ENCODE measurements at regions not wholly inside any gene's neighbourhood (a gene's known extent, or its start where the extent isn't known, plus 50 kb on each side); places are given as distances from the start of the nearest gene placed in this dataset.

DNA sequence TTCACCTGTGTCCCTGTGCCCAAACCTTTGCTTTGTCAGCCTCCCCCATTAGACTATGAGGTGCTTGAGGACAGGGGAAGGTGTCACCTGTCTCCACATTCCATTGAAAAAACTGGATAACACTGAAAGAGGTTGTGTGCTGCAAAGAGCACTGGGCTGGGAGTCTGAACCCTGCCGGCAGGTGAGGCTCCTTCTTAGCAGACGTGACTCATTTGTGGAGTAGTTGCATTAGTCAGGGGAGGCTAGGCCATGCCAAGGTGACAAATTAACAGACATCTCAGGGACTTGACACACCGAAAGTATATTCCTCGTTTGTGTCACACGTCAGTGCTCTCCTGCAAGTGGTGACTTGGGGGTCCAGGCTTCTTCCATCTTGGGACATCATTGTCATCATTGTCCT, 95.9 kb upstream of the STX18 start:
- DNase-seq (ENCODE audit: low spot score) = no peak

GRCh38 chr4:4633431-4633830, 91.6 kb upstream of the STX18 start:
- DNase-seq (ENCODE audit: low spot score) = no peak

DNA sequence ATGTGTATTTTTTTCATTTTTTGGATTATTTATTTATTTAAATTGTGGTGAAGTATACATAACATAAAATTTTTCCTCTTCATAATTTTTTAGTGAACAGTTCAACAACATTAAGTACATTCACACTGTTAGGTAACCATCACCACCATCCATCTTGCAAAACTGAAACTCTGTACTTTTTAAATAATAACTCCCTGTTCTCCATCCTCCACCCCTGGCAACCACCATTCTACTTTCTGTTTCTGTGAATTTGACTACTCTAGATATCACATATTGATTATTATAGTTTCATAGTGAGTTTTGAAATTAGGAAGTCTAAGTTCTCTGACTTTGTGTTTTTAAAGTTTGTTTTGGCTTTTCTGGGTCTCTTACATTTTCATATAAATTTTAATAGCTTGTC, 89.3 kb upstream of the STX18 start:
- no peak for DNase-seq (ENCODE audit: low spot score)

GRCh38 chr4:4627906-4628305, 86.1 kb upstream of the STX18 start:
- DNase-seq (ENCODE audit: low spot score) = no peak

GRCh38 chr4:4627111-4627510, 85.3 kb upstream of the STX18 start:
- DNase-seq (ENCODE audit: low spot score) = no peak

GRCh38 chr4:4625488-4625887, 83.6 kb upstream of the STX18 start:
- no peak for DNase-seq (ENCODE audit: low spot score)

GRCh38 chr4:4624276-4624897, 82.5 kb upstream of the STX18 start:
- DNase-seq (ENCODE audit: low spot score) = no peak

GRCh38 chr4:4619821-4620220, 78.0 kb upstream of the STX18 start:
- DNase-seq (ENCODE audit: low spot score) = no peak

GRCh38 chr4:4618847-4619246, 77.0 kb upstream of the STX18 start:
- DNase-seq (ENCODE audit: low spot score) = no peak

DNA sequence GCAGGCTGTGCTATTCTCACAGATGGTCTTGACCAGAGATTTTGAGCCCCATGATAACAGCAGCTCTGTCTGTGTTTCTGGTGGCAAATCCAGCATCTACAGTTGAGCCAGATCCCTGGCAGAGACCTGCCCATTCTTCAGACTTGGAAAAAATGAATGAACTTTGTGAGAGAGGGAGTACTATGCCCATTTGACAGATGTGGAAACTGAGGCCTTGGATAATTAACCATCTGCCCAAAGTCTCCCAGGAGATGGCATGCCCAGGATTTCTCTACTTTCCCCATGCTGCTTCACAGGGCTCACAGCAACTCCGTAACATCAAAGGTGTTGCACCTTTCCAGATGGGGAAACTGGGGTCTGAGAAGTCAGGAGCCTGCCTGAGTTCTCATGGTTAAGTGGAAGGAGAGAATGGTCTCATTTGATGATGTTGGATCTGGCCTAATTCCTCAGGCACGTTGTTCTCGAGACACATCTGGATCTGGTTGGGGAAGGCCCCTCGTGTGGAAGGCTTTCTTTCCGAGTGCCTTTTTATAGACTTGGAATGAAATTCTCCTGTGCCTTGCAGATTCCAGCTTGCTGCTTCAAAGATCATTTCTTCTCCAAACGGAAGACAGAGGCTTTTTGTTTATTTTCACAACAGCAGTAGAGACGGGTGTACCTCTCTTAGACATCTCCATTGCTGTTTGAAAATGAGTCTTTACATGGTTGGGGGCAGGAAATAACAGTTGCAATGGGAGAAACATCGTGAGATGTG, 73.3 kb upstream of the STX18 start:
- DNase-seq (ENCODE audit: low spot score) = no peak

GRCh38 chr4:4613641-4614286, 71.9 kb upstream of the STX18 start:
- DNase-seq (ENCODE audit: low spot score) = no peak

GRCh38 chr4:4613126-4613465, 71.2 kb upstream of the STX18 start:
- DNase-seq (ENCODE audit: low spot score) = no peak

- no peak for DNase-seq (ENCODE audit: low spot score)
Observed at GRCh38 chr4:4610672-4611071, 68.8 kb upstream of the STX18 start.

DNA sequence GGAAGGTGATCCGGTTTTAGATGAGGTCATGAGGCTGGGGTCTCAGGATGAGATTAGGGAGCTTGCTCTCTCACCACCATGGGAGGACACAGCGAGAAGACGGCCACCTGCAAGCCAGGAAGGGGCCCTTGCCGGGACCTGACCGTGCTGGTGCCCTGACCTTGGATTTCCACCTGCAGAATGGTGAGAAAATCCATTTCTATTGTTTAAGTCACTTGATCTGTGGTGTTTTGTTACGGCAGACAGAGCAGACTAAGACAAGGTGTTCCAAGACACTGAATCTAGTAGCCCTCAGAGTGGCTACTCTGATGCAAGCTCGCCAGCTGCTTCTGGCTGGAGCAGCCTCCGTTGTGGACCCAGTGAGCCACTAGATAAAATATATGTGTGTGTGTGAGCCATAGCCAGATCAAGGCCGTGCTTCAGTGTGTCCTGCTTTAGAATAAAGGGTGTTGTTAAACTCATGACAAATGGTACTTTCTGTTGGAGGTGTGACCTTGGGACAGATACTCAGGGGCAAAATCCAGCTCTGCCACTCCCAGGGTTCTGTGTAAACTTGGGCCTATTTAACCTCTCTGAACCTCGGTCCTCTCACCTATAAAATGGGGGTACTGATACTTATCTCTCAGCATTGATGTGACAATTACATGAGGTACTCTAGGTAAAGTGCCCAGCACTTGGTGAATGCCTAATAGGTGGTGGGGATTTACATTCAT, 67.9 kb upstream of the STX18 start:
- no peak for DNase-seq (ENCODE audit: low spot score)

GRCh38 chr4:4608214-4608537, 66.3 kb upstream of the STX18 start:
- no peak for DNase-seq (ENCODE audit: low spot score)

GRCh38 chr4:4607336-4608213, 65.7 kb upstream of the STX18 start:
- DNase-seq (ENCODE audit: low spot score) = no peak

DNA sequence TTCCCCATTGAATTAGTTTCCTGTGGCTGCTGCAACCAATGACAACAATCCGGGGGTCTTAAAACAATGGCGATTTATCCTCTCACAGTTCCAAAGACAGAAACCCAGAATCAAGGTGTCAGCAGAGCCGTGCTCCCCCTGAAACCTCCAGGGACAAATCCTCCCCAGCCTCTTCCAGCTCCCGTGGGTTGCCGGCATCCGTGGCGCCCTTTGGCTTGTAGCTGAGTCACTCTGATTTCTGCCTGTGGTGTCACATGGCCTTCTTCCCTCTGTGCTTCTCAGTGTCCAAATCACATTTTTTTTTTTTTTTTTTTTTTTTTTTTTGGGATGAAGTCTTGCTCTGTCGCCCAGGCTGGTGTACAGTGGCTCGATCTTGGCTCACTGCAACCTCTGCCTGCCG, 64.5 kb upstream of the STX18 start:
- DNase-seq (ENCODE audit: low spot score) = no peak

DNA sequence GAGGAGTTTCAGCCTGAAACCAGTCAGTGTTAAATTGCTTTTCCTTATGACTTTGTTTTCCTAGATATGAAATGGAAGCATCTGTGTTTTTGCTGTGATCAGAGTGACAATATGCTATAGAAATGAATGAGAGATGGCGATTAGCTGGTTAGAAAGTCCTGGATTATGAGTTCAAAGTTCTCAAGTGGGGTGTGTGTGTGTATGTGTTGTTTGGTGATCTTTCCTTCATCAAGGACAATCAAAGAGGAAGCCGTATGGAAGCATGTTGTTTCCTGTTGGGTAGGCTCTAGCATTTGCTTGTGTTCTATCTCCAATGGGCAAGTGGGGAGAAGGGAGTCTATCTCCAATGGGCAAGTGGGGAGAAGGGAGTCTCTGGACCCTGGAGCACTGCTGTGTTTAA, 64.0 kb upstream of the STX18 start:
- DNase-seq (ENCODE audit: low spot score) = no peak

DNA sequence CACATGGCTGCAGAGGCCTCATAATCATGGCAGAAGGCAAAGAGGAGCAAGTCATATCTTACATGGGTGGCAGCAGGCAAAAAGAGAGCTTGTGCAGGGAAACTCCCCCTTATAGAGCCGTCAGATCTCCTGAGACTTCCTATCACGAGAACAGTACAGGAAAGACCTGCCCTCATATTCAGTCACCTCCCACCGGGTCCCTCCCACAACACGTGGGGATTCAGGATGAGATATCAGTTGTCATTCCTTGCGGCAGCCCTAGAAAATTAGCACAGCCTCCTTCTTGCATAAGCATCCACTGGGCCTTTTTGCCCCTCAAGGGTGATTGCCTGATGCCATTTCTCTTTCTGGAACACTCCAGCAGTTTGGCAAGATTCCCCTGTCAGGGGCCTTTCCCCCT, 61.7 kb upstream of the STX18 start:
- no peak for DNase-seq (ENCODE audit: low spot score)

- DNase-seq (ENCODE audit: low spot score) = no peak
Observed at GRCh38 chr4:4603067-4603466, 61.2 kb upstream of the STX18 start.

DNA sequence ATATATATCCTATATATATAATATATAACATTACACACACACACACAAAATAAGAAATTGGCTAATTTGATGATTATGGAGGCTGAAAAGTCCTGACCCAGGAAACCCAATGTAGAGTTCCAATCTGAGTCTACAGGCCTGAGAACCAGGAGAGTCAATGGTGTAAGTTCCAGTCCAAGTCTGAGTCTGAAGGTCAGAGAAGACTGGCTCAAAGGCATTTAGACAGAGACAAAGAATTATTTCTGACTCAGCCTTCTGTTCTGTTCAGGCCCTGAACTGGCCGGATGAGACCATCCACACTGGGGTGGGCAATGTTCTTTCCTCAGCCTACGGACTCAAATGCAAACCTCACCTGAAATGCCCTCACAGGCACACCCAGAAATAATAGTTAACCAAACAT, 60.6 kb upstream of the STX18 start:
- DNase-seq (ENCODE audit: low spot score) = no peak

DNA sequence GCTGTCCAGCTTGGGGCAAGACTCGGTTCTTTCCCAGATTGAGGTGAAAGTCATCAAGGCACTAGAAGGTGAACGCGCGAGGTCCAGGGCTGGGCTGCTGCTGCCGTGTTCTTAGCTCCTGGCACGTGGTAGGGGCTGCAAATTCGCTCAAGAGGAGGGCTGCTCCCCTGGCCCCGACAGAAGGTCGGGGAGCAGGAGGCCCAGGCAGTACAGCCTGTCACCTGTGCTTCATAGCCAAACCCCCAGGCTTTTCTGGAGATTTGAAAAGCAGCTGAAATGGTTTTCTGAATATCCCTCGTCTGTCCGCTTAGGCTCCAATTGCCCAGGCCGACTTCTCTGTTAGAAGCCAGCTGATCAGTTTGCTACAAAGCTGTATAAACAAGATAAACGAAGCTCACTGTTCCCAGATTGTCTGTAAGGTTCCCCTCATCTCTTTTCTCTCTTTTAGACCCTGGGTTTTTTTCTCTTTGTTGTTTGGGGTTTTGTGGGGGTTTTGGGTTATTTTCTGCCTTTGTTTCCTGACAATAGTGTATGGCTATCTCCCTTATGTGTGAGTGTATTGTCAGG, 60.0 kb upstream of the STX18 start:
- no peak for DNase-seq (ENCODE audit: low spot score)

All from hematopoietic multipotent progenitor cell treated with erythropoietin and hydrocortisone succinate and interleukin-3 and kit ligand, for 17 days (in vitro differentiated cells).